NOMO-1 (cell line): ENCODE measurements at regions not wholly inside any gene's neighbourhood (a gene's known extent, or its start where the extent isn't known, plus 50 kb on each side); places are given as distances from the start of the nearest gene placed in this dataset.
"Not testable (repeated sequence)": the region's sequence is repeated elsewhere in the genome, so short reads cannot be mapped to it uniquely, and the experiment has no call there.

Source experiments
- DNase-seq, 2 experiments: peaks; one replicate each; lab custom pipeline; 2025; ENCODE audit not compliant: unreplicated experiment in 2 of 2; lab: John Stamatoyannopoulos, UW

DNA sequence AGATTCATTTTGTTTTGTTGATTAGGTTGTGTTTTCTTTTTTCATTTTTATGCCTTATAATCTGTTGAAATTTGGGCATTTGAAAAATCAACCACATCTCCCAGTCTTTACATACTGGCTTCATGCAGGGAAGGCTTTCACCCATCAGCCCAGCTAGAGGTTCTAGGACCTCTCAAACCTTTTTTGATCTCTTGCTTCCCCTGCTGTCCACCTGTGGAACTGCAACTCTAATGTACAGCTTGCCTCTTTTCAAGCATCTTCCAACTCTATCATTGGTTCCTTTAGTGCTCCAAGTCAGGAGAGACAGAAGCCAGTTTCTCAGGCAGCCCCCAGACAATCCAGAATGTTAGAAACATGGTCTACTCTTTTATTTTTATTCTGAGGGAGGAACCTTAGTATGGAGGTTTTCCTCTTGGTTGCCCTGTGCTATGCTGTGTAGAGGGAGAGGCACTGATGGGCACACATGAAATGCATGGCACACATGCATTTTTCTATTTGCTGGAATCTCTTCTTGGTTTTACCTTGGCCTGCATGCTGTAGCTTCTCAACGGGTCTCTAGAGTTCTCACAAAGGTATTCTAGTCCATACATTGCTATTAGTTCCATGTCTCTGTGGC, 107.2 kb upstream of the L3MBTL4 start:
- DNase-seq = peak in 1 of 2 experiments; percentile 12

DNA sequence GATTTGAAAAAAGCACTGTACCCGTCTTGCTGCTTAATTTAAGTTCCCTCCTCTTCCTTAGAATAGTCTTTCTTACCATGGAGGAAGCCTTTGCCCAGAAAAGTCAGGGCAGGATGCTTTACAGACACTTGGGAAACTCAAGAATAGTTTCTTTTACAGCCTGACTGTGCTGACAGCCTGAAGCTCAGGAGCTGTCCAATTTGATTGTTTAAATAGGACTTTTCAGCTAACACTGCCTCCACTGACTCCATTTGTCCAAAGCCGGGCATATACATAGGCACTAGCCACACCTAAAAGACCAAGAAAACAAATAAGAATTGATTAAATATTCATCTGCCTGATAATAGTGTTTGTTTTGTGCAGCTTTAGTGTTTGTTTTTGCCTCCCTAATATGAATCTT, 110.9 kb upstream of the L3MBTL4 start:
- no peak for DNase-seq

GRCh38 chr18:6537475-6537874, 122.8 kb upstream of the L3MBTL4 start:
- DNase-seq = no peak

- DNase-seq = not testable (repeated sequence)
Observed at GRCh38 chr18:6541131-6541679, 126.5 kb upstream of the L3MBTL4 start.

- DNase-seq = no peak
Observed at GRCh38 chr18:6542296-6542695, 127.6 kb upstream of the L3MBTL4 start.

DNA sequence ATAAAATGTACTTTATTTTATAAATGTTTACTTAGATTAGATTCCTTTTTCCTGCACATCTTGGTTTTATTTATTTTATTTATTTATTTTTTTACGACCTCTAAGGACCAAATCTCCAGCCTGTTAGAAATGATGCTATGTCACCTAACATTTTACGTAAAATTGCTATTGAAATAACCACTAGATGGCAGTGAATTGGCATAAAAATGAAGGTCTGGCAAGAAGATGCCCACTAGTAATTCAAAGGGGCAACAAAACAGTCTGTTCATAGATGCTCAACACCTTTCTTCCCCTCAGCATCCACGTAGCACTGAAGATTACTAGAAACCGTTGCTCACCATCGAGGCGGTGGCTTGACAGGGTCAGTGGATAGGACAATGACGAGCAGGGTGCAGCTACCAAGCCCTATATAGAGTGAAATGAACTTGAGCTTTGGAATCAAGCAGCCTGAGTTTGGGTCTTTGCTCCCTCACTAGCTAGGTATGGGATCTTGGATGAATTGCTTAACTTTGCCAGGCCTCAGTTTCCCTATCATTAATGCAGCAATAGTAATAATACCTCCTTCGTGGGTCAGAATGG, 128.7 kb upstream of the L3MBTL4 start:
- peak in 1 of 2 experiments; percentile 8 for DNase-seq

- DNase-seq = no peak
Observed at GRCh38 chr18:6546229-6546628, 131.5 kb upstream of the L3MBTL4 start.

GRCh38 chr18:6547476-6547875, 132.8 kb upstream of the L3MBTL4 start:
- no peak for DNase-seq

DNA sequence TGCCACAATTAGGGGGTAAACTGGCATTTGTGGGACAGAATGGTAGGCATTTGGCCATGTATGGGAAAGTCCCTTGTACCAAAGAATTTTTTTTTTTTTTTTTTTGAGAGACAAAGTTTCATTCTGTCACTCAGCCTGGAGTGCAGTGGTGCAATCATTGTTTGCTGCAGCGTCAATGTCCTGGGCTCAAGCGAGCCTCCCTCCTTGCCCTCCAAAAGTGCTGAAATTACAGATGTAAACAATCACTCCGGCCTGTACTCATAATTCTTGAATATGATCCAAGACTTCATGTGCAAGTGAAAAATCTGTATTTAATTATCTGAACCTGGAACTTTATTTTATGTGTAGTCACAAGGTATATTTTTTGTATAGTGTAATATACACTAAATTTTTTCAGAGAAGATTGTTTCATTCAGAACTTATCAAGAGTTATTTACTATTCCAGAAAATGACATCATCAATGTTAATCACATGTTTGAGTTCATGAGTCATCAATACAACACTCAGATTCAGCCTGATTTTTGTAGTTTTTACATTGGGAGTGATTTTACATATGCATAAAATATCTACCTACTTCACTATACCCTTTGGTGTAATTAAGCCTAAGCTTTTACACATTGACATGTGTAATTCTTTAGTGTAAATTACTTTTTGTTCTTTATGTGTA, 138.7 kb upstream of the L3MBTL4 start:
- DNase-seq = no peak

DNA sequence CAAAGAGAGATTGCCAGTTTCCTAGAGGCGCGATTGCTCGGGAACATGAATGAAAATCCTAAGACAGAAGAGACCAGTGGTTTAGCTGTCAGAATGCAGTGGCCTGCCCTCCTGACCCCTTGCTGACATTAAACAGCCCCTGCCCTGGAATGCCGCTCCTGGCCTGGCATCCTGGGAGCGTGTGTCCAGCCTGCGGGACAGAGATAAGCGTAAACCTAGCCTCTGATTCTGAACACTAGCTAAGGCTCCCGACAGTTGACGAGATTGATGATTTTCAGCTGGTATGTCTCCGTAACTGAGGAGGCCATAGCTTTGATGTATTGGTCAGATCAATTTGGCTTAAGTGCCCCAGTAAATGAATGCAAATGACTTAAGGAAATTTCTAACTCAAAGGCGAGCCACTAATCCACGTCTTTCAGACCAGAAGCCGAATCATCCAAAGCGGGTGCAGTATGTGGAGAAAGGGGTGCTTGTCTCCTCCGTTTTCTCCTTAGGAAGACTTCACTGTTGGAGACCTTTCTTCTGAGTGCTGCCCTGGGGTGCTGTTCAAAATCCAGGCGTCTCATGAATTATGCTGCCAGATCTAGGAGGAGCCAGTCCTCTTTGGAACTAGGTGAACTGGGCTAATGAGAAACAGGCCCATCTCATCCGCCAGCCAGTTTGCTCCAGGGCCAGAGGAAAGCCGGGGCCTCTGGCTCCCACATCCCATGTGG, 142.5 kb upstream of the L3MBTL4 start:
- DNase-seq = no peak

GRCh38 chr18:6557770-6558248, 143.1 kb upstream of the L3MBTL4 start:
- no peak for DNase-seq

- no peak for DNase-seq
Observed at GRCh38 chr18:6558446-6559156, 143.9 kb upstream of the L3MBTL4 start.

DNA sequence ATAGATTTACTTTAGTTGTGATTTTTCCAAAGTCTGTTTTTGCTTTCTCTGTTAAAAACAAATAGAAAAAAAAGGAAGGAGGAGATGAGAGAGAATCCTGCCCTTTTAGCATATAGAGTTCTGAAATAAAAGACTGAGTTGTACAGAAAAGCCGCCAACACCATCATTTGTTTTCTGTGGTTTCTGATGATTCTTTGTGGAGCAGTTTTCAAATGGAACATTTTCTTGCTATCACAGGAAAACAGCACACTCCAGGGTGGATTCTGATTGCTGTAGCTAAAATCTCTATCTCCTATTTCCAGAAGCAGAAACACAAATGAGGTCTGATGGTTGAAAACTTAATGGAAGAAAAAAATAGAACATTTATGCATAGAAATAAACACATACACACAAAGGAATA, 144.6 kb upstream of the L3MBTL4 start:
- no peak for DNase-seq

GRCh38 chr18:6561016-6561415, 146.3 kb upstream of the L3MBTL4 start:
- DNase-seq = no peak

DNA sequence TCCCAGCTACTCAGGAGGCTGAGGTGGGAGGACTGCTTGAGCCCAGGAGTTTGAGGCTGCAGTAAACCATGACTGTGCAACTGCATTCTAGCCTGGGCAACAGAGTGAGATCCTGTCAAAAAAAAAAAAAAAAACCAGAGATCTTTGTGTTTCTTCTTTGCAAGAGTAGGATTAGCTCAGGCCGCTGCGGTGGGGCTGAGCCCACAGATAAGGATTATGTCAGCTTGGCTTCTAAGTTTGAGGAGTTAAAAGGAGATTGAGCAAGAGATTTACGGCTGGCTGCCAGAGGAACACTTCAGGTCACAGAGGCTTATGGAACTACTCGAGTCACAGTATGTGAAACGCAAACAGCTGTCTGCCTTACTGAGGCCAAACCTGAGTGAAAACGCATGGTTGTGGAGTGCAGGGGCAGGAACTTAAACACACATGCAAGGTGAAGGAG, 146.7 kb upstream of the L3MBTL4 start:
- DNase-seq = no peak

DNA sequence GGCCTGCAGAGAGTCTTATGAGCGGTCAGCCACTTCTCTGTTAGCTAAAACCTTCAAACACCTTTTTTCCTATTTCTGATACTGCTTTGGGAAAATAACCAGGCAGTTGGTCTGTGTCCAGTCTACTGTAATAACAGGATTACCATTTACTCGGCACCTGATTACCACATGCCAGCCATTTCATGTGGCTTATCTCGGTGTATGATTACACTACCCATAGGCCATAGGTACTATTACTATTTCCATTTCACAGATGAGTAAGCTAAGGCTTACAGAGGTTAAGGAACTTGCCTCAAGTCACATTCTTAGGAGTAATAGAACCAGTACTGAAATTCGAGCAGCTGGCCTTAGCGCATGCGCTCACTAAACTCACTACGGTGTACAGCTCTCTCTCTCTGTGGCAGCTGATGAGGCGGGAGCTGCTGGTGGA, 147.2 kb upstream of the L3MBTL4 start:
- DNase-seq = no peak

- DNase-seq = no peak
Observed at GRCh38 chr18:6563896-6564295, 149.2 kb upstream of the L3MBTL4 start.

- no peak for DNase-seq
Observed at GRCh38 chr18:6564950-6565814, 150.5 kb upstream of the L3MBTL4 start.

GRCh38 chr18:6565815-6566081, 151.0 kb upstream of the L3MBTL4 start:
- DNase-seq = no peak
